ENCODE measurements at regions not wholly inside any gene's neighbourhood (a gene's known extent, or its start where the extent isn't known, plus 50 kb on each side); places are given as distances from the start of the nearest gene placed in this dataset.
A peak's percentile ranks its signal among the peaks of the same experiment; 100 is the strongest.

DNA sequence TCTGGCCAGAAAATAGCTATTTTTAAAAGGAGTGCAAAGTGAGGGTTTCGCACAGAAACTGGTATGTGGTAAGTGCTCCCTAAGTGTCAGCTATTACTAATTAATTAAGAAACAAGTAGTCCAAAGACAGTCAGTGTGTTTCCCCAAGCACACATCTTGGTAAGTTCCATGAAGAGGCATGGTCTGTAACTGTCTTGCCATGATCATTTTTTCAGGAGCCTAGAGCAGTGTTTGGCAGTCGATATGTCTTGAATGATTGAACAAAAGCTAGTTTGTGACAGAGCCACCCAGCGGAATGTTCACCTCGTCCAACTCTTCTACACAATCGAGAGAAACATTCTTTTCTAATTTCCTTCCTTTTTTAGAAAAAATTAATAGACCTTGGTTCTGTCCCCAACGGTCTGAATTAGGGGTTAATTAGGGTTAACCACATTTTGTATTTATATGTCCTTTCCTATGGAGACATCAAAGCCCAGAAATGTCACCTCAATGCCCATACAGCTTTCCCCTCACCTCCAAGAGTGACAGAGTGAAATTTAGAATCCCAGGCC is 57.6 kb upstream of the FTH1 start:
- Mint-ChIP-seq H3K4me3 (peak overlapping the region; percentile 2 to 83 (median 74)), H3K4me1 (peaks cover 18 to 25% (median 24%) of the 10 kb centered on the region in 3 donors), H3K36me3 (peaks cover 0 to 10% (median 2%) of the 10 kb centered on the region in 3 donors), H3K9me3 (peaks cover 6 to 12% (median 11%) of the 10 kb centered on the region in 5 donors), H3K27me3 (peaks cover 5 to 8% of the 10 kb centered on the region in 2 donors), H3K27ac (peak overlapping the region; percentile 92 to 100 (median 99))
- Histone ChIP-seq H3K36me3 (ENCODE audit: insufficient read depth, low read length) (no peaks in the 10 kb centered on the region), H3K4me1 (ENCODE audit: insufficient read depth, low read length) (peaks cover 20% of the 10 kb centered on the region), H3K27ac (ENCODE audit: low read depth, low read length) (peak overlapping the region; percentile 78), H3K4me3 (ENCODE audit: low read length) (peak overlapping the region; percentile 22), H3K27me3 (ENCODE audit: insufficient read depth, low read length, poor library complexity, severe bottlenecking) (no peaks in the 10 kb centered on the region), H3K9me3 (ENCODE audit: low read length) (no peaks in the 10 kb centered on the region)
- DNase-seq: no peak
- CTCF ChIA-PET: interaction anchor here (1.4 to 2.8 kb wide), 4 partner anchors 57 to 126 kb away, joined by 5 to 13 read pairs (median 6); no protein-coding TSS in a partner anchor
- POLR2A ChIA-PET: interaction anchor here (0.8 to 2.6 kb wide), 2 partner anchors 57 to 62 kb away, joined by 5 to 38 read pairs; partner anchors contain the start of gene FTH1

GRCh38 chr11:62022211-62022610 is 54.8 kb upstream of the FTH1 start:
- Mint-ChIP-seq H3K4me1 (peaks cover 18 to 25% (median 24%) of the 10 kb centered on the region in 3 donors), H3K4me3 (no peak overlapping the region), H3K9me3 (peaks cover 6 to 12% (median 11%) of the 10 kb centered on the region in 5 donors), H3K36me3 (peaks cover 0 to 10% (median 2%) of the 10 kb centered on the region in 3 donors), H3K27me3 (peaks cover 8 to 12% of the 10 kb centered on the region in 2 donors), H3K27ac (peak overlapping the region in 6 of 8 donors; percentile 10 to 90 (median 75))
- ChIA-PET CTCF (interaction anchor here (0.7 to 2.5 kb wide), 5 partner anchors 35 to 126 kb away, joined by 3 to 8 read pairs (median 4); no protein-coding TSS in a partner anchor), POLR2A (interaction anchor here (1.2 kb wide), 1 partner anchor 54 kb away, joined by 6 read pairs; the partner anchor contains the start of gene FTH1)
- Histone ChIP-seq H3K4me1 (ENCODE audit: insufficient read depth, low read length) (peaks cover 20% of the 10 kb centered on the region), H3K27ac (ENCODE audit: low read depth, low read length) (no peak overlapping the region), H3K9me3 (ENCODE audit: low read length) (no peaks in the 10 kb centered on the region), H3K36me3 (ENCODE audit: insufficient read depth, low read length) (no peaks in the 10 kb centered on the region), H3K4me3 (ENCODE audit: low read length) (no peak overlapping the region), H3K27me3 (ENCODE audit: insufficient read depth, low read length, poor library complexity, severe bottlenecking) (no peaks in the 10 kb centered on the region)
- DNase-seq: no peak

- Mint-ChIP-seq H3K9me3 (peaks cover 6 to 12% (median 11%) of the 10 kb centered on the region in 5 donors), H3K4me1 (peaks cover 13 to 16% (median 16%) of the 10 kb centered on the region in 3 donors), H3K27ac (peak overlapping the region in 6 of 8 donors; percentile 21 to 66 (median 39)), H3K4me3 (peak overlapping the region in 1 of 7 donors; percentile 72), H3K27me3 (peaks cover 8 to 12% of the 10 kb centered on the region in 2 donors), H3K36me3 (peaks cover 0 to 7% (median 2%) of the 10 kb centered on the region in 3 donors)
- Histone ChIP-seq H3K4me3 (ENCODE audit: low read length) (no peak overlapping the region), H3K4me1 (ENCODE audit: insufficient read depth, low read length) (peaks cover 8% of the 10 kb centered on the region), H3K9me3 (ENCODE audit: low read length) (no peaks in the 10 kb centered on the region), H3K27me3 (ENCODE audit: insufficient read depth, low read length, poor library complexity, severe bottlenecking) (no peaks in the 10 kb centered on the region), H3K27ac (ENCODE audit: low read depth, low read length) (no peak overlapping the region), H3K36me3 (ENCODE audit: insufficient read depth, low read length) (no peaks in the 10 kb centered on the region)
- DNase-seq: no peak
- CTCF ChIA-PET: no interaction called here
- POLR2A ChIA-PET: no interaction called here
Observed at GRCh38 chr11:62020661-62021060, 53.2 kb upstream of the FTH1 start.

- POLR2A ChIA-PET: interaction anchor here (0.6 kb wide), 1 partner anchor 14 kb away, joined by 4 read pairs; no protein-coding TSS in a partner anchor
- H3K9me3 Mint-ChIP-seq: peaks cover 6 to 12% (median 11%) of the 10 kb centered on the region in 5 donors
- H3K36me3 Mint-ChIP-seq: peaks cover 0 to 7% (median 2%) of the 10 kb centered on the region in 3 donors
Observed at GRCh38 chr11:62018981-62019664, 51.7 kb upstream of the FTH1 start.

GRCh38 chr11:62017878-62018655 is 50.6 kb upstream of the FTH1 start:
- Histone ChIP-seq H3K36me3 (ENCODE audit: insufficient read depth, low read length) (no peaks in the 10 kb centered on the region), H3K9me3 (ENCODE audit: low read length) (no peaks in the 10 kb centered on the region), H3K4me1 (ENCODE audit: insufficient read depth, low read length) (no peaks in the 10 kb centered on the region), H3K27ac (ENCODE audit: low read depth, low read length) (no peak overlapping the region), H3K27me3 (ENCODE audit: insufficient read depth, low read length, poor library complexity, severe bottlenecking) (no peaks in the 10 kb centered on the region), H3K4me3 (ENCODE audit: low read length) (no peak overlapping the region)
- H3K4me1 Mint-ChIP-seq: peaks cover 0 to 2% (median 0%) of the 10 kb centered on the region in 3 donors
- peaks cover 0 to 7% (median 2%) of the 10 kb centered on the region in 3 donors for H3K36me3 Mint-ChIP-seq
- H3K9me3 Mint-ChIP-seq: peaks cover 6 to 12% (median 11%) of the 10 kb centered on the region in 5 donors
- H3K4me3 Mint-ChIP-seq: no peak overlapping the region
- ChIA-PET POLR2A (no interaction called here), CTCF (interaction anchor here (1.5 kb wide), 1 partner anchor 11 kb away, joined by 3 read pairs; no protein-coding TSS in a partner anchor)
- DNase-seq: no peak
- H3K27ac Mint-ChIP-seq: peak overlapping the region in 3 of 8 donors; percentile 14 to 76 (median 25)
- peaks cover 8% of the 10 kb centered on the region in 2 donors for H3K27me3 Mint-ChIP-seq

More at GRCh38 chr11:62018981-62019664, 51.7 kb upstream of the FTH1 start:
- no peaks in the 10 kb centered on the region for H3K4me1 ChIP-seq (ENCODE audit: insufficient read depth, low read length)
- Mint-ChIP-seq H3K27me3 (peaks cover 8 to 12% of the 10 kb centered on the region in 2 donors), H3K27ac (peak overlapping the region in 6 of 8 donors; percentile 37 to 72 (median 51)), H3K4me1 (peaks cover 3 to 7% (median 6%) of the 10 kb centered on the region in 3 donors), H3K4me3 (no peak overlapping the region)
- H3K36me3 ChIP-seq (ENCODE audit: insufficient read depth, low read length): no peaks in the 10 kb centered on the region
- no peaks in the 10 kb centered on the region for H3K9me3 ChIP-seq (ENCODE audit: low read length)
- H3K27ac ChIP-seq (ENCODE audit: low read depth, low read length): no peak overlapping the region
- peak in 1 of 5 donors; percentile 21 for DNase-seq
- H3K4me3 ChIP-seq (ENCODE audit: low read length): no peak overlapping the region
- CTCF ChIA-PET: interaction anchor here (1.5 kb wide), 1 partner anchor 10 kb away, joined by 3 read pairs; no protein-coding TSS in a partner anchor
- H3K27me3 ChIP-seq (ENCODE audit: insufficient read depth, low read length, poor library complexity, severe bottlenecking): no peaks in the 10 kb centered on the region

All from CD8-positive, alpha-beta memory T cell (primary cell).